Astrocyte (in vitro differentiated cells and primary cell): ENCODE measurements at regions not wholly inside any gene's neighbourhood (a gene's known extent, or its start where the extent isn't known, plus 50 kb on each side); places are given as distances from the start of the nearest gene placed in this dataset.

ENCODE experiments used
- EZH2 ChIP-seq: IDR thresholded peaks from 2 replicates; pipeline ENCODE4 v1.6.1; 2012; ENCODE audit warnings: mild to moderate bottlenecking, low read length, inconsistent platforms; ENCODE audit not compliant: insufficient read depth
- TF ChIP-seq, protein P1 (sequence below): IDR thresholded peaks from 2 replicates; pipeline ENCODE4 v1.5.1; 2011; ENCODE audit warnings: low read depth, mild to moderate bottlenecking, inconsistent platforms, low read length, moderate library complexity; ENCODE audit not compliant: insufficient read depth

DNA sequence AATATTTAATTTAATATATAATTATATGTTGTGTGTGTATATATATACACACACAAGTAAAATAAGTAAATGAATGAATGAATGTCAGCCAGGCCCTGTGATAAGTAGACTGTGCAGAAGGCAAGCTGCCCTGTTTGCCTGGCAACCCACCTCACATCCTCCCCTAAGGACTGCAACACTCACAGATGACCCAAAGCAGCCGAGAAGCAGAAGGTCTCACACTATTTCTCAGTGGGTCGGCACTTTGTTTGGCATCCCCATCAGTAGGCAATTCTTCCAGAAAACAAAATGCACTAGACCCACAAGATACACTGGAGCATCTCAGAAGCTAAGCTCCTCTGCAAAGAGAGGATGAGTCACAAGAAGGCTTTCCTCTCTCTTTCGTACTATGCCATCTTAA lies 152.1 kb upstream of the GRAMD2B start:
- TF ChIP-seq, protein P1, sequence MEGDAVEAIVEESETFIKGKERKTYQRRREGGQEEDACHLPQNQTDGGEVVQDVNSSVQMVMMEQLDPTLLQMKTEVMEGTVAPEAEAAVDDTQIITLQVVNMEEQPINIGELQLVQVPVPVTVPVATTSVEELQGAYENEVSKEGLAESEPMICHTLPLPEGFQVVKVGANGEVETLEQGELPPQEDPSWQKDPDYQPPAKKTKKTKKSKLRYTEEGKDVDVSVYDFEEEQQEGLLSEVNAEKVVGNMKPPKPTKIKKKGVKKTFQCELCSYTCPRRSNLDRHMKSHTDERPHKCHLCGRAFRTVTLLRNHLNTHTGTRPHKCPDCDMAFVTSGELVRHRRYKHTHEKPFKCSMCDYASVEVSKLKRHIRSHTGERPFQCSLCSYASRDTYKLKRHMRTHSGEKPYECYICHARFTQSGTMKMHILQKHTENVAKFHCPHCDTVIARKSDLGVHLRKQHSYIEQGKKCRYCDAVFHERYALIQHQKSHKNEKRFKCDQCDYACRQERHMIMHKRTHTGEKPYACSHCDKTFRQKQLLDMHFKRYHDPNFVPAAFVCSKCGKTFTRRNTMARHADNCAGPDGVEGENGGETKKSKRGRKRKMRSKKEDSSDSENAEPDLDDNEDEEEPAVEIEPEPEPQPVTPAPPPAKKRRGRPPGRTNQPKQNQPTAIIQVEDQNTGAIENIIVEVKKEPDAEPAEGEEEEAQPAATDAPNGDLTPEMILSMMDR, result no peak
- TF ChIP-seq EZH2, result no peak
